KBM-7 (cell line): ENCODE measurements at regions not wholly inside any gene's neighbourhood (a gene's known extent, or its start where the extent isn't known, plus 50 kb on each side); places are given as distances from the start of the nearest gene placed in this dataset.

Source experiments
- DNase-seq: peaks from one replicate; pipeline ENCODE4 v3.0.0-alpha.2; 2015
- in situ Hi-C: fragments of 300-500 bp; cut with MboI; formaldehyde crosslinking; loops from 2 replicates; pipeline ENCODE4 v1.14.3; 2020; ENCODE audit warnings: low sequenced_read_pairs, low pct_unique_long_range_greater_than_20kb, mixed read lengths

DNA sequence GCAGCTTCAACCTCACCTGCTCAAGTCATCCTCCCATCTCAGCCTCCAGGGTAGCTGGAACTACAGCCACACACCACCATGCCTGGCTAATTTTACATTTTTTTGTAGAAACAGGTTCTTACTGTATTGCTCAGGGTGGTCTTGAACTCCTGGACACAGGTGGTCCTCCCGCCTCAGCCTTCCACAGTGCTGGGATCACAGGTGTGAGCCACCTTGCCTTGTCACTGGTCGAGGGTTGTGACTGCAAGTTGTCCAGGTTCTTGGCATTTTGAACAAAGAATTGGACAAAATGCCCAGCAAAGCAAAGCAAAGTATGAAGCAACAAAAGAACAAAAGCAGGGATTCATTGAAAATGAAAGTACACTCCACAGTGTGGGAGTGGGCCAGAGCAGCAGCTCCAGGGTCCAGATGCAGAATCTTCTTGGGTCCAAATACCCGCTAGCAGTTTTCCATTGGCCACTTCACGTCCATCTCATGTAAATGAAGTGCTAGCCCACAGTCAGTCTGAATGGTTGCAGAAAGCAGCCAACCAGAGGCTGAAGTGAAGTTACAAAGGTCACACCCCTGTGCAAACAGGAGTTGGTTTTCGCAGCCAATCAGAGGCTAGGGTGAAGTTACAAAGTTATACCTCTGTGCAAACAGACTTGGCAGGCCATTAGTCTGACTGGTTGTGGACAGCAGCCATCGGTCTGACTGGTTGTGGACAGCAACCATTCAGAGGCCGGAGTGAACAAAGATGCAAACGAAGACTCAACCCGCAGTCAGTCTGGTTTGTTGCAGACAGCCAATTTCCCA, 109.5 kb upstream of the KIF26B start:
- in situ Hi-C loops = loop anchor here (25.0 kb wide), 1 partner anchor 433 kb away; no protein-coding TSS in a partner anchor
- DNase-seq = no peak

DNA sequence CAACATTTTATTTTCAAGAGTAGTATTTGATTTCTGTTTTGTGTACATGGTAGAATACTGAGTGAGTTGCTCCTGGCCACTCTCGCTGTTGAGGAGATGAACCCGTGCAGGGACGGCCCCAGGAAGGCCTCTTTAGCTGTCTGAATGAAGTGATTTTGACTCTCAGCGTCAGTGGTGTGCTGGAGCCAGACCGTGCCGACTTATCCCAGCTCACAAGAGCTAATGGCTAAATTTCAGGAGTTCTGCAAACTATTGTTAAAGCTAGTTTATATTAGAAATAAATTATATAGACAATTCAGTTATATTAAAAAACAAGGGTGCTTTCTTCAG, 111.2 kb upstream of the KIF26B start:
- no peak for DNase-seq
- in situ Hi-C loops = loop anchor here (25.0 kb wide), 1 partner anchor 431 kb away; no protein-coding TSS in a partner anchor

DNA sequence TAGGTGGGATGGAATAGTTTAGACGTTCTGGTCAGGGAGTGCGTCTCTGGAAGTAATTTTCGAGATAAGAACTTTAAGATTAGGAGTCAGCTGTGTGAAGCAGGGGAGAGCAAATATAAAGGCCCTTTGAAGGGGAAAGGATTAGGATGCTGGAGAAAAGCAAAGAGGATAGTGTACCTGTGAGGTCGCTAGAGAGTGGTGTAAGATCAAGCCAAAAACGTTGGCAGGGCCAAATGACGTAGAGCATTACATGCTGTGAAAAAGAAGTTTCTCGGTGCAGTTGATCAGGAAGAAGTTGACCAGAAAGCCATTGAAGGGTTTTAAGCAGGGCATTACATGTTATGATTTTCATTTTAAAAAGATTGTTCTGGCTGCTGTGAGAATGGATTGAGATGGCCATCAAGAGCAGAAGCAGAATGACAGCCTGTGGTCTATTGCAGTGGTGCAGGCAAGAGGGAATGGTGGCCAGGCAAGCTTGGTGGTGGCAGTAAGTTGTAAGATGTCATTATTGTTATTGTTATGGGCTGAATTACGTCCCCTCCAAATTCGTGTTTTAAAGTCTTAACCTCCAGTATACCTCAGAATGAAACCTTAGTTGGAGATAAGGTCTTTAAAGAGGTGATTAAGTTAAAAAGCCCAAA, 113.6 kb upstream of the KIF26B start:
- in situ Hi-C loops = loop anchor here (25.0 kb wide), 1 partner anchor 429 kb away; no protein-coding TSS in a partner anchor

DNA sequence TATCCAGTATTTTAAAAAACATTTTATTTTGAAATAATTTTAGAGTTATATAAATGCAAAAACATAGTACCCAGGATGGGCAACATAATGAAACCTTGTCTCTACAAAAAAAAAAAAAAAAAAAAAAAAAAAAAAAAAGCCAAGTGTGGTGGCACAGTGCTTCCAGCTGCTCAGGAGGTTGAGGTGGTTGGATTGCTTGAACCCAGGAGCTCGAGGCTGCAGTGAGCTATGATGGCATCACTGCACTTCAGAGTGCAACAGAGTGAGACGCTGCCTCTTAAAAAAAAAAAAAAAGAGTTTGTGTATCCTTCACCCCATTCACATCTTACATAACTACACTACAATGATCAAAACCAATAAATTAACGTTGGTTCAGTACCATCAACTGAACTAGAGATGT, 115.6 kb upstream of the KIF26B start:
- no peak for DNase-seq
- in situ Hi-C loops = loop anchor here (25.0 kb wide), 1 partner anchor 427 kb away; no protein-coding TSS in a partner anchor

More for the DNA sequence above, 113.6 kb upstream of the KIF26B start:
- DNase-seq = no peak

DNA sequence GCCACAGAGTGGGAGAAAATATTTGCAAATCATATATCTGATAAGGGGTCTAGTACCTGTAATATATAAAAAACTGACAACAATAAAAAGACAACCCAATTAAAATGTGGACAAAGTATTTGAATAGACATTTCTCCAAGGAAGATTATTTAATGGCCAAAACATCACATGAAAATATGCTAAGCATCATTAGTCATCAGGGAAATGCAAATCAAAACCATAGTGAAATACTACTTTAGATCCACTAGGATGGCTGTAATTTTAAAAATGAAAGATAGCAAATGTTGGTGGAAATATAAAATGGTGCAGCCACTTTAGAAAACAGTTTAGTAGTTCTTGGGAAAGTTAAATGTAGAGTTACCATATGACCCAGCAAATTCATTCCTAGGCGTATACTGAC, 118.7 kb upstream of the KIF26B start:
- in situ Hi-C loops = loop anchor here (25.0 kb wide), 1 partner anchor 424 kb away; no protein-coding TSS in a partner anchor
- no peak for DNase-seq

DNA sequence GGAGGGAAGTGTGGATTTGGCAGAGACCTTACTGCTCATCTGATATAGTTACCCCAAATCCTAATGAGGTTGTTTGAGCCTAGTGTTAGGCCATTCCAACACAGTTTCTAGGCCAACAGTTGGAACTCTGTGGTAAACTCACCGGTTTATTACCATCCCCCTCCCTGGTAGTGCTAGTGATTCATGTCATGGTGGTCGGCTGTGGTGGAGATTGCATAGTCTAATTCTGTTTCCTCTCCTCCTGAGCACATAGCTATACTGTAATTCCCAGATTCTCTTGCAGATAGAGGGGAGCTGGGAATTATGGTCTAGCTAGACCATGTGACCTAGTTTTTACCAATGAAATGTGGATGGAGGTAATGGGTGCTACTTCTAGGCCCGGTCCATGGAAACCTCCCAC, 123.7 kb upstream of the KIF26B start:
- in situ Hi-C loops = loop anchor here (25.0 kb wide), 1 partner anchor 419 kb away; no protein-coding TSS in a partner anchor
- DNase-seq = no peak

DNA sequence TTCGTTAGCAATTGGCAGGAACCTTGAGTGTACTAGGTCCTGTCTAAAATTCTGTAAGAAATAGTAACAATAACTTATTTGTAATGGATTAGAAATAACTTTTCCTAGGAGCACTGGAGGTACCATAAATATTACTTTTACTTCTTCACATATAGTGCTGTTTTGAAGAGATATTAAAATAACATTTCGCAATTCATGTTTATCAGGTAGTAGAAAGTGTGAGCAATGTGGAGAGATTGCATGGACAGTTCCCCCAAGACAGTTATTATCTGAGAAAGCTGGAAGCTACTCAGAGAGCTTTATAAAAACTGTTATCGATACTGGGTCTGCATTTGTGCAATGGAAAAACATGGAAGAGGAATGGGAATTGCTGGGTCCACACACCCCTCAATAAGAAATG, 128.5 kb upstream of the KIF26B start:
- no peak for DNase-seq
- in situ Hi-C loops = loop anchor here (25.0 kb wide), 1 partner anchor 414 kb away; no protein-coding TSS in a partner anchor

DNA sequence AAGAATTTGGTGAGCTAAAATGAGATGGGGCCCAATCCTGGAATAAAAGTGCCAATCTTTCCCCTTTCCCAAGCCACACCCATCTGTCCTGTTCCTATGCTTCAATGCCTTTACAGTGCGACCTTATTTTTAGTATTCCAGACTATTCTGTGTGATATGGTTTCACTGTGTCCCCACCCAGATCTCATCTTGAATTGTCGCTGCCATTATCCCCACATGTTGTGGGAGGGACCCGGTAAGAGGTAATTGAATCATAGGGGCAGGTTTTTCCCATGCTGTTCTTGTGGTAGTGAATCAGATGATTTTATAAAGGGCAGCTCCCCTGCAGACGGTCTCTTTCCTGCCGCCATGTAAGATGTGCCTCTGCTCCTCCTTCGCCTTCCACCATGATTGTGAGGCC, 129.3 kb upstream of the KIF26B start:
- in situ Hi-C loops = loop anchor here (25.0 kb wide), 1 partner anchor 413 kb away; no protein-coding TSS in a partner anchor
- no peak for DNase-seq

DNA sequence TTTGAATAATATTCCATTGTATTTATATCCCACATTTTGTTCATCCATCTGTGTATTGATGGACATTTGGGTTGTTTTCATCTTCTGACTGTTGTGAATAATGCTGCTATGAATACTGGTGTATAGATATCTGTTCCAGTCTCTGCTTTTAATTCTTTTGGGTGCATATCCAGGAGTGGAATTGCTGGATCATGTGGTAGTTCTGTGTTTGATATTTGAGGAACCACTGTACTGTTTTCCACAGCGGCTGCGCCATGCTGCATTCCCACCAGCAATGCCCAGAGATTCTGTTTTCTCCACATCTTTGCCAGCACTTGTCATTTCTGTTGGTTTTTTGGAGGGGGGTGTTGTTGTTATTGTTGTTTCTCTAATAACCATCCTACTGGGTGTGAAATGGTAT, 131.6 kb upstream of the KIF26B start:
- in situ Hi-C loops = no loop called here
- no peak for DNase-seq

DNA sequence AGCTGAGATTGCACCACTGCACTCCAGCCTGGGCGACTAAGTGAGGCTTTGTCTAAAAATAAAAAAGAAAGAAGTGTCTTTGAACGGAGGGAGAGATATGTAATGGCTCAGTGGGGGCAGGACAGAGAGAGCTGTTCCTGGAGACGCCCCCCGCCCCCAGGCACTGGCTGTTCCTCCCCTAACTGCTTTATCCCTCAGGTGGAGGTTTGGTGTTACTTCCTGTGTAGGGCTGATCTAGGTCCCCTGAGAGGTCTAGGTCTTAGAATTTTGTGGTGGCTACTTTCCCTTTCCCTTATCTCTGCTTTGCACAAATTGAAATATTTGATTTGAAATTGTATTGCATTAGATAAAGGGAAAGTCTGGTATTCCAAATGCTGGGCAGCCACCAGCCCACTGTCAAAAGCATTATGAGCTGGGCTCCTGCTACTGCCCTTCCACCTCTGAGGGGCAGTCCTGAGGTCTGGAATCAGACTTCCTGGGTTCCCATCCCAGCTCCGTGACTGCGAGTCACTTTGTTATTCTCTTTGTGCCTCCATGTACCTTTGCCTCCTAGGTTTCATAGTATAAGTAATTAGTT, 134.8 kb upstream of the KIF26B start:
- peak; percentile 43 for DNase-seq
- in situ Hi-C loops = no loop called here

DNA sequence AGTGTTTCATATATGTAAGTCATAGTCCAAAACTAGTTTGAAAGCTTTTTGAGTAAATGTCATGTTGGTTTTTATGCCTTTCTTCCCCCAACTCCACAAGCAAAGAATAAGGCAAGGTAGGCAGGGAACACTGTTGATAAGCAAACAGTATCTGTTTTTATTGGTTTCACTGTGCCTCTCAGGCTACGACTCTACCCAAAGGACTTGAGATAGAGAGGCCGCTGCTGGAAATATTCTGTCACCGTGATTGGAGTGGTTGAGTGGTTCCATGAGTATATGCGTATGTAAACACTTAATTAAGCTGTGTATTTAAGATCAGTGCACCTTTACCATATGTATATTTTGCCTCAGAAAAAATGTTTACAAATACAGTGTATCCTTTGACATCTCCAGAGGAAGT, 138.1 kb upstream of the KIF26B start:
- no peak for DNase-seq
- in situ Hi-C loops = no loop called here

DNA sequence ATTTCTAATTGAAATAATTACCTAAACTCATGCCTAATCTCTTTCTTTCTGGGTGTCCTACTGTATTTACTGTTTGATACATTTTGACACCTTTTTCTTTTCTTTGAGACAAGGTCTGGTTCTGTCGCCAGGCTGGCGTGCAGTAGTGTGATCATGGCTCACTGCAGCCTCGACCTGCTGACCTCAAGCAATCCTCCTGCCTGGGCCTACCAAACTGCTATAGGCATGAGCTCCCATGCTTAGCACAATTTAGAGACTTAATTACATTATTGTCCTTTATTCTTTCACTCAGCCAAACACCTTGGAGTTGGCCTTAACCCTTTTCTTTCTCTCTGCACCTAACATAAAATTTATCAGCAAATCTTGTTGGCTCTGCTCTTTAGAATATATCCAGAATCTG, 139.8 kb upstream of the KIF26B start:
- in situ Hi-C loops = no loop called here
- DNase-seq = no peak

DNA sequence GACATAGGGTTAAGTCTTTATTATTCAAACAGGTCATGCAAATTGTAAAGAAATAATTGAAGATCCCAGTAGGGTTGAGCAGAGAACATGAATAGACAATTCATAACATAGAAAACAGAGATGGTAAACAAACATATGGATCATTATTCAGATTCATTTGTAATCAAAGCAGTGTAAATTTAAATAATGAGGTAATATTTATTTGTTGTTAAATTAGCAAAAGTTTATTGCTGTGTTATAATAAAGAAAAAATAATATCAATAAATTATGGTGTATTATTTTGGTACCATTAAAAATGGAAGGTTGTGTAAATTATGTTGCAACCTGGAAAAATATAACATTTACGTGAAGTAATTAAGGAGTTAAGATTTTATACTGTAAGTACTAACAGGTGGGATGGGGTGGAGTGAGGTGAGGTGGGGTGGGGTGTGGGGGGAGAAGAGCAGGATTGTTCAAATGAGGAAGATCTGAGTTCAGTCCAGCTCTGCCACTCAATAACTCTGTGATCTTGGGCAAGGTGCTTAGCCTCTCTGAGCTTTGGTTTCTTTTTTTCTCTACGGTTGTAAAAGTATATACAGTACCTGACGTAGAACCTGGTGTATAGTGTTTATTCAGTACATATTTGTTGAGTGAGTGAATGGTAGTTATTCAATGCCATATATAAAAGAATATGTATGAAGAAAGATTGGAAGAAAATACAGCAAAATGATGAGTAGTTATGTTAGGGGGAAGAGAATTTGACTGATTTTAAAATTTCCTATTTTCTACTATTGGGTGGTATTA, 140.3 kb upstream of the KIF26B start:
- in situ Hi-C loops = no loop called here
- DNase-seq = no peak

DNA sequence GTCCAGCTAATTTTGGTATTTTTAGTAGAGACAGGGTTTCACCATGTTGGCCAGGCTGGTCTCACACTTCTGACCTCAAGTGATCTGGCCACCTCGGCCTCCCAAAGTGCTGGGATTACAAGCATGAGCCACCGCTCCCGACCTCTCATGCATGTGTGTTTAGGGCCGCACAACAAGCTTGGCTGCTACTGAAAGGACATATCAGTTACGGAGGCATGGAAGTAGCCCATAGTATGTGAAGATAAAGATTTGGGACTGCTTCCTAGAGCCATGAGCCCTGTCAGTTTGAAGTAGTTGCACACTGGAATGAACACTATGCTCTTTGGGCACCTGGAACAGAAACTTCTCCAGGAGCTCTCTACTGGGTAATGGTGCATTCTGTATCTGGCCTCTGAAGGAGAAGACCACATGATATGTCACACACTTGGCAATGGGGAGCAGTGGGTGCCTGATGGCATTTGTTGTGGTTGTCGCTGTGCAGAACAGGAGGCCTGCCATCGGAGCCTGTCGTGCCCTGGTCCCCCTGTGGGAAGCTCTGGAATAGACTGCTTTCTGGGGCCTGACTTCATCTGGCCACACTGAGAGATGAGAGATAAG, 144.7 kb upstream of the KIF26B start:
- DNase-seq = no peak
- in situ Hi-C loops = no loop called here

DNA sequence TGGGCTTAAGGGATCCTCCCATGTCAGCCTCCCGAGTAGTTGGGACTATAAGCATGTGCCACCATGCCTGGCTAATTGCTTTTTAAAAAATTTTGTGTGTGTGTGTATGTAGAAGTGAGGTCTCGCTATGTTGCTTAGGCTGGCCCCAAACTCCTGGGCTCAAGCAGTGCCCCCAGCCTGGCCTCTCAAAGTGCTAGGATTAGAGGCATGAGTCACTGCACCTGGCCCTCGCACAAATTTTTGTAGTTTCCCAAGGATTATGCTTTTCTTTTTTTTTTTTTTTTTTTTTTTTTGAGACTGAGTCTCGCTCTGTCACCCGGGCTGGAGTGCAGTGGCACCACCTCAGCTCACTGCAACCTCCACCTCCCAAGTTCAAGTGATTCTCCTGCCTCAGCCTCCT, 144.4 kb upstream of the HNRNPU start:
- DNase-seq = no peak
- in situ Hi-C loops = no loop called here

DNA sequence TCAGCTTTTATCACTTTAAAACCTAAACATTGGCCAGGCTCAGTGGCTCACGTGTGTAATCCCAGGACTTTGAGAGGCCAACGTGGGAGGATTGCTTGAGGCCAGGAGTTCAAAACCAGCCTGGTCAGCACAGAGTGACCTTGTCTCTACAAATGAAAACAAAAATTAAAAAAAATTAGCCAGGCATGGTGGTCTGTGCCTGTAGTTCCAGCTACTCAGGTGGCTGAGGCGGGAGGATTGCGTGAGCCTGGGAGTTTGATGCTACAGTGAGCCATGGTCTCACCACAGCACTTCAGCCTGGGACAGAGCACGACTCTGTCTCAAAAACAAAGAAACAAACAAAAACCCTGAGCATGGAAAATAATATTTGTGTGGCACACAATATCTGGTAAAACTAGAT, 143.5 kb upstream of the HNRNPU start:
- no peak for DNase-seq
- in situ Hi-C loops = no loop called here

DNA sequence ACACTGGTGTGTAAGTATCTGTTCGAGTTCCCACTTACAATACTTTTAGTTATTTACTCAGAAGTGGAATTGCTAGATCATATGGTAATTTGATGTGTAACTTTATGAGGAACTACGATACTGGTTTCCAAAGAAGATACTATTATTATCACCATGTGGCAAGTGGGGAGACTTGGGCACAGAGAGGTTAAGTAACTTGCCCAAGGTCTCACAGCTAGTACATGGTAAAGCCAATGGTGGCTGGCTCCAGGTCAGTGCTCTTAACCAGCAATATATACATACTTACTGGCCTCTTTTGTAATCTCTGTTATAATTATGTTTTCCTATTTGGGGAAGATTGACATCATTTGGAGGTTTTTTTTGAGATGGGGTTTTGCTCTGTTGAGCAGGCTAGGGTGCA, 138.9 kb upstream of the HNRNPU start:
- no peak for DNase-seq
- in situ Hi-C loops = no loop called here

DNA sequence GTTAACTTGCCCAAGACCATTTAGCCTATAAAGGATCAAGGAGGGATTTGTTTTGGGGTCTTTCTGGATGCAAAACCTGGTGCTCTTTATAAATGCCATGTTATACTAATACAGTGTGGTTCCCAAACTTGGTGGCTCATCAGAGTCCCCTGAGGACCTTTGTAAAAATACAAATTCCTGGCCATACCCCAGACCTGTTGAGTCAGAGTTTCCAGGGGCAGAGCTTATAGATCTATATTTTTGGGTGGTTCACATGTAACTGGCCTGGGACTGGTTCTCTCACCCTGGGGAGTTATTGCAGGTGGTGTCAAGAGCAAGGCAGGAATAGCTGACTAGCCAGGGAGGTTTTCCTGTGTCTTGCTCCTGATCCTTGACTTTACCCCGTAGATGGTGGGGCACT, 136.9 kb upstream of the HNRNPU start:
- in situ Hi-C loops = no loop called here
- no peak for DNase-seq

DNA sequence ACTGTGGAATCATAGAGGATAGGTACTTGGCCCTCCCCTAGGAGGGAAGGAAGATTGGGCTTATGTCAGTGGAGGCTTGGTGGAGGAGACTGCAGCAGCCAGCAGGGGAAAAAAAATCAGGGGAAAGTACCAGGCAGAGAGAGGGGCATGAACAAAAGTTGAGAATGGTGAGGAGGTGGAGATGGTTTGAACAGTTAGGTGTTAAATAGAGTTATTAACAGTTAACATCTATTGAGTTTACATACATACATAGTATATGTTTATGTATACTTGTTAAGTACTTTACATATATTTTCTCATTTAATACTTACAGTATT, 136.5 kb upstream of the HNRNPU start:
- DNase-seq = no peak
- in situ Hi-C loops = no loop called here
